K562 (cell line): ENCODE measurements at regions not wholly inside any gene's neighbourhood (a gene's known extent, or its start where the extent isn't known, plus 50 kb on each side); places are given as distances from the start of the nearest gene placed in this dataset.

Experiments used
- CGGBP1 ChIP-seq: fragments of 250-450 bp; sonication (Bioruptor Pico); IDR thresholded peaks from 2 replicates; pipeline ENCODE4 v1.9.0; 2021; ENCODE audit warnings: mild to moderate bottlenecking
- GTF2F1 ChIP-seq: IDR thresholded peaks from 2 replicates; pipeline ENCODE4 v1.6.1; 2011; ENCODE audit warnings: low read depth, low read length, improper control_type of control experiment
- HMG20A ChIP-seq: fragments of 450-650 bp; formaldehyde crosslinking; conservative IDR thresholded peaks from 2 replicates; pipeline ENCODE4 v1.4.0; 2020; ENCODE audit warnings: mild to moderate bottlenecking, mixed read lengths
- MTA2 ChIP-seq: fragments of 450-650 bp; IDR thresholded peaks from 2 replicates; pipeline ENCODE4 v1.6.1; 2016; ENCODE audit warnings: low read depth
- RAD21 ChIP-seq, 2 experiments: fragments of 250-450 bp in 1 of 2; fragments of 450-650 bp in 1 of 2; sonication (Bioruptor Pico) in 1 of 2; formaldehyde crosslinking in 1 of 2; IDR thresholded peaks in 1 of 2; conservative IDR thresholded peaks in 1 of 2; 2 replicates each; pipeline versions ENCODE4 v1.4.0 to v1.8.0; 2020 to 2022; ENCODE audit warnings: mild to moderate bottlenecking in 2 of 2, moderate library complexity in 1 of 2
- SMC3 ChIP-seq: conservative IDR thresholded peaks from 2 replicates; pipeline ENCODE4 v1.6.1; 2011; ENCODE audit warnings: low read depth, low read length, improper control_type of control experiment; ENCODE audit not compliant: insufficient read depth
- TF ChIP-seq, protein P1 (sequence below), 2 experiments: fragments of 450-650 bp; formaldehyde crosslinking in 1 of 2; IDR thresholded peaks; 2 replicates each; pipeline versions ENCODE4 v1.4.0 to v1.6.1; 2014 to 2020; ENCODE audit warnings: mild to moderate bottlenecking in 2 of 2, borderline replicate concordance in 1 of 2, low read depth in 1 of 2
- TF ChIP-seq, protein P2 (sequence below), 2 experiments: IDR thresholded peaks; 2 replicates each; pipeline ENCODE4 v1.6.1; 2012; ENCODE audit warnings: improper control_type of control experiment in 2 of 2, low read depth in 2 of 2, low read length in 2 of 2, borderline replicate concordance in 1 of 2
- TF ChIP-seq, protein P3 (sequence below): sonication (generic); formaldehyde crosslinking; IDR thresholded peaks from 2 replicates; pipeline ENCODE4 v1.5.0; 2020; ENCODE audit warnings: missing genetic modification reagents

DNA sequence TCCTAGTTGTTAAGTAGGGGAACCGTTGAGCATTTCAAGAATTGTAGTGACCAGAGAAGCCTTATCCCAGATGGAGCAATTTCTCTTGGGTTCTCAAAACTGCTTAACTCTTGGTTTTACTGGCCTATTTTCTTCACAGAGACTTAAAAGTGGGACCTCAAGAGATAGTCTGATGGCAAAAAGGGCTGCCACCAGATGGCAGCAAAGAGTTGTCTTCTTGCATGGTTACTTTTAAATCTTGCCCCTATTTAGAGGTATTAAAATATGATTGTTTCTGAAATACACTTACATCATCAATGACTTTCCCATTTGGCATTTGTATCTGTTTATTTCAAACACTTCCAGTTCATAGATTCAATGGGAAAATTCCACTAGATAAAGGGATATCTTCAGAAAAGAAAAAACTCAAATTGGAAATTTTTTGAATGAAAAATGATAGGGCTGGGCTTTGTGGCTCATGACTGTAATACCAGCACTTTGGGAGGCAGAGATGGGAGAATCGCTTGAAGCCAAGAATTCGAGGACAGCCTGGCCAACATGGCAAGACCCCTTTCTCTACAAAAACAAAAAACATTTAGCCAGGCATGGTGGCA is 69.9 kb upstream of the CNTN1 start (continued):
- TF ChIP-seq, protein P1, sequence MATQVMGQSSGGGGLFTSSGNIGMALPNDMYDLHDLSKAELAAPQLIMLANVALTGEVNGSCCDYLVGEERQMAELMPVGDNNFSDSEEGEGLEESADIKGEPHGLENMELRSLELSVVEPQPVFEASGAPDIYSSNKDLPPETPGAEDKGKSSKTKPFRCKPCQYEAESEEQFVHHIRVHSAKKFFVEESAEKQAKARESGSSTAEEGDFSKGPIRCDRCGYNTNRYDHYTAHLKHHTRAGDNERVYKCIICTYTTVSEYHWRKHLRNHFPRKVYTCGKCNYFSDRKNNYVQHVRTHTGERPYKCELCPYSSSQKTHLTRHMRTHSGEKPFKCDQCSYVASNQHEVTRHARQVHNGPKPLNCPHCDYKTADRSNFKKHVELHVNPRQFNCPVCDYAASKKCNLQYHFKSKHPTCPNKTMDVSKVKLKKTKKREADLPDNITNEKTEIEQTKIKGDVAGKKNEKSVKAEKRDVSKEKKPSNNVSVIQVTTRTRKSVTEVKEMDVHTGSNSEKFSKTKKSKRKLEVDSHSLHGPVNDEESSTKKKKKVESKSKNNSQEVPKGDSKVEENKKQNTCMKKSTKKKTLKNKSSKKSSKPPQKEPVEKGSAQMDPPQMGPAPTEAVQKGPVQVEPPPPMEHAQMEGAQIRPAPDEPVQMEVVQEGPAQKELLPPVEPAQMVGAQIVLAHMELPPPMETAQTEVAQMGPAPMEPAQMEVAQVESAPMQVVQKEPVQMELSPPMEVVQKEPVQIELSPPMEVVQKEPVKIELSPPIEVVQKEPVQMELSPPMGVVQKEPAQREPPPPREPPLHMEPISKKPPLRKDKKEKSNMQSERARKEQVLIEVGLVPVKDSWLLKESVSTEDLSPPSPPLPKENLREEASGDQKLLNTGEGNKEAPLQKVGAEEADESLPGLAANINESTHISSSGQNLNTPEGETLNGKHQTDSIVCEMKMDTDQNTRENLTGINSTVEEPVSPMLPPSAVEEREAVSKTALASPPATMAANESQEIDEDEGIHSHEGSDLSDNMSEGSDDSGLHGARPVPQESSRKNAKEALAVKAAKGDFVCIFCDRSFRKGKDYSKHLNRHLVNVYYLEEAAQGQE (IDR thresholded peaks at IDR 0.05; ENCODE audit: borderline replicate concordance) = peak; percentile 12; the same call in 1 of the 2 replicates
- TF ChIP-seq, protein P1 (CRISPR knock-in tag; IDR thresholded peaks at IDR 0.05; ENCODE audit: low read depth) = no peak
- TF ChIP-seq CGGBP1 (CRISPR knock-in tag) (no peak), GTF2F1 (no peak), SMC3 (0 out of 2 replicates have a peak, but pooled peaks have one; percentile 15), RAD21 (CRISPR knock-in tag; conservative IDR thresholded peaks at IDR 0.05 in 1 of 2, IDR thresholded peaks at IDR 0.05 in 1 of 2) (peak; percentile 24 to 56; a peak in 2 of 4 replicates), HMG20A (CRISPR knock-in tag) (no peak), MTA2 (no peak)
- TF ChIP-seq, protein P2, sequence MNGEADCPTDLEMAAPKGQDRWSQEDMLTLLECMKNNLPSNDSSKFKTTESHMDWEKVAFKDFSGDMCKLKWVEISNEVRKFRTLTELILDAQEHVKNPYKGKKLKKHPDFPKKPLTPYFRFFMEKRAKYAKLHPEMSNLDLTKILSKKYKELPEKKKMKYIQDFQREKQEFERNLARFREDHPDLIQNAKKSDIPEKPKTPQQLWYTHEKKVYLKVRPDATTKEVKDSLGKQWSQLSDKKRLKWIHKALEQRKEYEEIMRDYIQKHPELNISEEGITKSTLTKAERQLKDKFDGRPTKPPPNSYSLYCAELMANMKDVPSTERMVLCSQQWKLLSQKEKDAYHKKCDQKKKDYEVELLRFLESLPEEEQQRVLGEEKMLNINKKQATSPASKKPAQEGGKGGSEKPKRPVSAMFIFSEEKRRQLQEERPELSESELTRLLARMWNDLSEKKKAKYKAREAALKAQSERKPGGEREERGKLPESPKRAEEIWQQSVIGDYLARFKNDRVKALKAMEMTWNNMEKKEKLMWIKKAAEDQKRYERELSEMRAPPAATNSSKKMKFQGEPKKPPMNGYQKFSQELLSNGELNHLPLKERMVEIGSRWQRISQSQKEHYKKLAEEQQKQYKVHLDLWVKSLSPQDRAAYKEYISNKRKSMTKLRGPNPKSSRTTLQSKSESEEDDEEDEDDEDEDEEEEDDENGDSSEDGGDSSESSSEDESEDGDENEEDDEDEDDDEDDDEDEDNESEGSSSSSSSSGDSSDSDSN (IDR thresholded peaks at IDR 0.05; ENCODE audit: borderline replicate concordance in 1 of 2, low read depth in 2 of 2, low read length in 2 of 2) = no peak
- TF ChIP-seq, protein P3, sequence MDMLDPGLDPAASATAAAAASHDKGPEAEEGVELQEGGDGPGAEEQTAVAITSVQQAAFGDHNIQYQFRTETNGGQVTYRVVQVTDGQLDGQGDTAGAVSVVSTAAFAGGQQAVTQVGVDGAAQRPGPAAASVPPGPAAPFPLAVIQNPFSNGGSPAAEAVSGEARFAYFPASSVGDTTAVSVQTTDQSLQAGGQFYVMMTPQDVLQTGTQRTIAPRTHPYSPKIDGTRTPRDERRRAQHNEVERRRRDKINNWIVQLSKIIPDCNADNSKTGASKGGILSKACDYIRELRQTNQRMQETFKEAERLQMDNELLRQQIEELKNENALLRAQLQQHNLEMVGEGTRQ (CRISPR knock-in tag) = no peak
